Spleen (tissue), 11 donors: ENCODE measurements at regions not wholly inside any gene's neighbourhood (a gene's known extent, or its start where the extent isn't known, plus 50 kb on each side); places are given as distances from the start of the nearest gene placed in this dataset.

Source experiments
- DNase-seq: peaks from one replicate; pipeline ENCODE4 v3.0.0-alpha.2; 2020
- H3K27ac ChIP-seq, 8 donors: fragments of 200-600 bp; sonication (generic) in 7 of 8; 1 replicate in 4 of 8; 2 replicates in 4 of 8; pipeline versions ENCODE4 v1.5.0 to v1.8.0; 2016 to 2021; ENCODE audit warnings: inconsistent platforms in 4 of 8, mild to moderate bottlenecking in 4 of 8, moderate library complexity in 1 of 8
- H3K27me3 ChIP-seq, 7 donors: fragments of 200-600 bp; sonication (generic) in 6 of 7; replicated peaks in 1 of 7; 1 replicate in 4 of 7; 2 replicates in 3 of 7; pipeline versions ENCODE4 v1.5.0 to v1.8.0; 2016 to 2021; ENCODE audit warnings: inconsistent platforms in 3 of 7, mild to moderate bottlenecking in 1 of 7
- H3K36me3 ChIP-seq, 6 donors: fragments of 200-600 bp; sonication (generic) in 5 of 6; 1 replicate in 4 of 6; 2 replicates in 2 of 6; pipeline versions ENCODE4 v1.5.0 to v1.8.0; 2016 to 2021; ENCODE audit warnings: inconsistent platforms in 2 of 6
- H3K4me1 ChIP-seq, 6 donors: fragments of 200-600 bp; sonication (generic) in 5 of 6; 1 replicate in 3 of 6; 2 replicates in 3 of 6; pipeline versions ENCODE4 v1.5.0 to v1.8.0; 2016 to 2021; ENCODE audit warnings: inconsistent platforms in 3 of 6
- H3K4me3 ChIP-seq, 8 donors: fragments of 200-600 bp; sonication (generic) in 7 of 8; 1 replicate in 4 of 8; 2 replicates in 4 of 8; pipeline versions ENCODE4 v1.5.0 to v1.8.0; 2016 to 2021; ENCODE audit warnings: inconsistent platforms in 4 of 8, mild to moderate bottlenecking in 4 of 8, moderate library complexity in 2 of 8
- H3K9me3 ChIP-seq, 8 donors: fragments of 200-600 bp; sonication (generic) in 7 of 8; 1 replicate in 4 of 8; 2 replicates in 4 of 8; pipeline versions ENCODE4 v1.5.0 to v1.8.0; 2016 to 2021; ENCODE audit warnings: inconsistent platforms in 4 of 8
- CTCF ChIP-seq, 11 experiments: fragments of 200-600 bp in 7 of 11; fragments of 450-650 bp in 4 of 11; sonication (generic) in 4 of 11; IDR thresholded peaks in 8 of 11; conservative IDR thresholded peaks in 3 of 11; 1 replicate in 7 of 11; 2 replicates in 4 of 11; pipeline versions ENCODE4 v1.4.0 to v1.8.0; 2016 to 2021; ENCODE audit warnings: antibody characterized with exemption in 11 of 11, inconsistent platforms in 4 of 11, mild to moderate bottlenecking in 1 of 11
- POLR2A ChIP-seq, 3 donors: fragments of 450-650 bp; IDR thresholded peaks; one replicate each; pipeline ENCODE4 v1.5.1; 2017; ENCODE audit warnings: antibody characterized with exemption in 3 of 3, mild to moderate bottlenecking in 1 of 3
- POLR2AphosphoS5 ChIP-seq, 3 donors: sonication (generic); formaldehyde crosslinking; IDR thresholded peaks; one replicate each; pipeline ENCODE4 v1.5.1; 2017; ENCODE audit warnings: antibody characterized with exemption in 3 of 3
- WGBS, 5 donors: extraction: QIAGEN DNeasy Blood & Tissue Kit in 3 of 5; methylation state at CpG; one replicate each; pipeline versions ENCODE4 v1.1.5 to v1.1.7; 2013 to 2018; 5-methylcytosine and 5-hydroxymethylcytosine counted together
- intact Hi-C: fragments of 100-400 bp; cut with DNase I; formaldehyde crosslinking; loops from one replicate; pipeline ENCODE4 v1.15.0; 2023; ENCODE audit warnings: low total_unique reads
- donor health status: healthy with polysubstance abuse.
- donor health status: DM: no; HTN: no; CAD: no; lungs with moderate emphysema.
- donor health status: DM: no; HTN: no; CAD: no.
- donor health status: Bipolar disorder and iron deficiency.
- donor health status: healthy.
- donor health status: DM: no; HTN: no; CAD: no.
- donor health status: DM: yes; HTN: yes; CAD: no.

- H3K36me3 ChIP-seq = no peaks in the 10 kb centered on the region
- TF ChIP-seq POLR2A (IDR thresholded peaks at IDR 0.05) = no peak
- no peak for TF ChIP-seq CTCF (IDR thresholded peaks at IDR 0.05 in 8 of 11, conservative IDR thresholded peaks at IDR 0.05 in 3 of 11)
- intact Hi-C loops = no loop called here
- H3K4me1 ChIP-seq = no peaks in the 10 kb centered on the region
- WGBS, 5 donors = 81 to 88% (median 84%) methylated on average over 7 to 8 of the region's 8 CpGs
- peaks cover 0 to 48% (median 0%) of the 10 kb centered on the region in 7 donors for H3K27me3 ChIP-seq
- H3K27ac ChIP-seq = no peak overlapping the region
- H3K9me3 ChIP-seq = no peaks in the 10 kb centered on the region
- no peak overlapping the region for H3K4me3 ChIP-seq
- DNase-seq = no peak
Observed at GRCh38 chr22:27476729-27477128, 324.8 kb downstream of the MN1 start.

GRCh38 chr22:27477171-27477570, 324.4 kb downstream of the MN1 start:
- Histone ChIP-seq H3K27ac (no peak overlapping the region), H3K27me3 (peaks cover 0 to 48% (median 0%) of the 10 kb centered on the region in 7 donors), H3K4me1 (no peaks in the 10 kb centered on the region), H3K4me3 (no peak overlapping the region), H3K9me3 (no peaks in the 10 kb centered on the region), H3K36me3 (no peaks in the 10 kb centered on the region)
- no peak for TF ChIP-seq POLR2AphosphoS5 (IDR thresholded peaks at IDR 0.05)
- no peak for TF ChIP-seq POLR2A (IDR thresholded peaks at IDR 0.05)
- DNase-seq = no peak
- 88 to 93% (median 90%) methylated on average over 4 to 7 of the region's 7 CpGs for WGBS, 5 donors
- intact Hi-C loops = no loop called here

- no peaks in the 10 kb centered on the region for H3K4me1 ChIP-seq
- no peak for TF ChIP-seq POLR2A (IDR thresholded peaks at IDR 0.05)
- no peak for TF ChIP-seq CTCF (IDR thresholded peaks at IDR 0.05 in 8 of 11, conservative IDR thresholded peaks at IDR 0.05 in 3 of 11)
- no peak for TF ChIP-seq POLR2AphosphoS5 (IDR thresholded peaks at IDR 0.05)
- intact Hi-C loops = no loop called here
- H3K36me3 ChIP-seq = no peaks in the 10 kb centered on the region
- no peak for DNase-seq
- no peak overlapping the region for H3K4me3 ChIP-seq
- H3K9me3 ChIP-seq = no peaks in the 10 kb centered on the region
- 62 to 82% (median 73%) methylated on average over 8 to 9 of the region's 9 CpGs for WGBS, 5 donors
- no peak overlapping the region for H3K27ac ChIP-seq
- H3K27me3 ChIP-seq = peaks cover 0 to 60% (median 0%) of the 10 kb centered on the region in 7 donors
Observed at GRCh38 chr22:27480487-27480886, 321.1 kb downstream of the MN1 start.

GRCh38 chr22:27482402-27482801, 319.2 kb downstream of the MN1 start:
- H3K4me3 ChIP-seq = no peak overlapping the region

More at GRCh38 chr22:27482402-27482801, 319.2 kb downstream of the MN1 start:
- Histone ChIP-seq H3K4me1 (no peaks in the 10 kb centered on the region), H3K27ac (no peak overlapping the region), H3K27me3 (peaks cover 0 to 49% (median 0%) of the 10 kb centered on the region in 7 donors), H3K36me3 (no peaks in the 10 kb centered on the region), H3K9me3 (no peaks in the 10 kb centered on the region)
- intact Hi-C loops = no loop called here
- no peak for DNase-seq
- 62 to 73% (median 71%) methylated on average over 11 of the region's 11 CpGs for WGBS, 5 donors
- no peak for TF ChIP-seq POLR2AphosphoS5 (IDR thresholded peaks at IDR 0.05)
- no peak for TF ChIP-seq CTCF (IDR thresholded peaks at IDR 0.05 in 8 of 11, conservative IDR thresholded peaks at IDR 0.05 in 3 of 11)
- TF ChIP-seq POLR2A (IDR thresholded peaks at IDR 0.05) = no peak
